ENCODE measurements at regions not wholly inside any gene's neighbourhood (a gene's known extent, or its start where the extent isn't known, plus 50 kb on each side); places are given as distances from the start of the nearest gene placed in this dataset.

- no peak for TF ChIP-seq CTCF (IDR thresholded peaks at IDR 0.05; ENCODE audit: low read depth, low read length, poor library complexity, severe bottlenecking)
- no peak for TF ChIP-seq EZH2phosphoT487 (IDR thresholded peaks at IDR 0.05; ENCODE audit: borderline replicate concordance, low read length)
Measured at GRCh38 chr13:59435024-59435423, 728.7 kb downstream of the DIAPH3 start.

Data from DOHH2 (cell line).